GM12864 (cell line): ENCODE measurements at regions not wholly inside any gene's neighbourhood (a gene's known extent, or its start where the extent isn't known, plus 50 kb on each side); places are given as distances from the start of the nearest gene placed in this dataset.

ENCODE experiments used
- DNase-seq: peaks from one replicate; pipeline ENCODE4 v3.0.0-alpha.2; 2011; ENCODE audit warnings: low read depth
- H3K4me3 ChIP-seq: 2 replicates; pipeline ENCODE4 v1.5.1; 2011; ENCODE audit warnings: mild to moderate bottlenecking, low read depth, low read length, control low read depth
- CTCF ChIP-seq: IDR thresholded peaks from 2 replicates; pipeline ENCODE4 v1.5.1; 2011; ENCODE audit warnings: low read depth, mild to moderate bottlenecking, moderate library complexity, low read length, control low read depth, inconsistent platforms; ENCODE audit errors: missing control alignments

DNA sequence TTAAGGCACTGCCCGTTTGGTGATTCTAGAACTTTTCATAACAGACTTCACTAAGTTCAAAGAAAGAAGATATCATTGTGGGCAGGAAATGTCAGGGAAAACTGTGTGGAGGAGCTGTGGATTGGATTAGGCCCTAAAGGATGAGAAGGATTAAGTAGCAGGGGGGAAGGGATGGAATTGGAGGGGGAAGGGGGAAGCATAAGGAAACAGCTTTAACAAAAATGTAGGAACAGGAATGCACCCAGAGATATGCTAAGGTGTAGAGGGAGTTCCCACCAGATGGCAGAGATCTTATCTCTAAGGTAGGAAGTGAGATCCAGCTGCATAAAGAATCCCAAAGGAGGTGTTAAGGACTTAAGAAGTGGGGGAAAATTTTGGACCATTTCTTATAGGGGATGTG is 114.5 kb downstream of the LARP7 start:
- no peak overlapping the region for H3K4me3 ChIP-seq
- no peak for TF ChIP-seq CTCF
- DNase-seq = no peak

DNA sequence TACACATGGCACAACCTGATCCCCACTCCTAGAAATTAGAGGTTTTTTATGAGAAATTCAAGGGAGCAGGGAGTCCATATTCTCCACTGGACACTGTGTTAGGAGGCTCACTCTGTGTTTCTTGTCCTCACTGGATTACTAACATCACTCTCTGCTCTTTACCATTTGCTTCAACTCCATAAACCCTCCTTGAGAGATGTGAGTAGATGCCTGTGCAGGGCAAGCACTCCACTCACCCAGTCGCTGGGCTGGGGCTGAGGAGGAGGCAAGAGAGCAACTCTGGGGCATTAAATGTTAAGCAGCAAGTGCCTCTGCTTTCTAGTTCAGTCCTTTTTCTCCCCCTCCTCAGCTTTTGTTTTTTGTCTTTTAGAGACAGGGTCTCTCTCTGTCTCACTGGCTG is 115.1 kb downstream of the LARP7 start:
- TF ChIP-seq CTCF = no peak
- no peak overlapping the region for H3K4me3 ChIP-seq
- no peak for DNase-seq

DNA sequence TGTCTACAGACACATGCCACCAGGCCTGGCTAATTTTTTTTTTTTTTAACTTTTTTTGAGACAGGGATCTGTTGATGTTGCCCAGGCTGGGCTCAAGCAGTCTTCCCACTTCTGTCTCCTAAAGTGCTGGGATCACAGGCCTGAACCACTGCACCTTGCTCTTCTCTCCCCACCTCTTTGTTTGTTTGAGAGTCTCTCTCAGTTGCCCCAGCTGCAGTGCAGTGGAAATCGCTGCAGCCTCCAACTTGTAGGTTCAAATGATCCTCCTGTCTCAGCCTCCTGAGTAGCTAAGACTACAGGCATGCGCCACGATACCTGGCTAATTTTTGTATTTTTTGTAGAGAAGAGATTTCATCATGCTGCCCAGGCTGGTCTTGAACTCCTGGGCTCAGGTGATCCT is 115.6 kb downstream of the LARP7 start:
- no peak for DNase-seq
- H3K4me3 ChIP-seq = no peak overlapping the region
- no peak for TF ChIP-seq CTCF

DNA sequence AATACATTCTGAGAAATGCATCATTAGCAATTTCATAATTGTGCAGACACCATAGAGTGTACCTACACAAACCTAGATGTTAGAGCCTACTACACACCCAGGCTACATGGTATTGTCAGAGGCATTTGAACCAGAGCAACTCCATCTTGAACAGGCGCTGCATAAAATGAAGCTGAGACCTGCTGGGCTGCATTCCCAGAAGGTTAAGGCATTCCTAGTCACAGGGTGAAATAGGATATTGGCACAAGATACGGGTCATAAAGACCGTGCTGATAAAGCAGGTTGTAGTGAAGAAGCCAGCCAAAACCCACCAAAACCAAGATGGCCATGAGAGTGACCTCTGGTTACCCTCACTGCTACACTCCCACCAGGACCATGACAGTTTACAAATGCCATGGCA is 116.4 kb downstream of the LARP7 start:
- TF ChIP-seq CTCF = no peak
- H3K4me3 ChIP-seq = no peak overlapping the region
- DNase-seq = no peak

DNA sequence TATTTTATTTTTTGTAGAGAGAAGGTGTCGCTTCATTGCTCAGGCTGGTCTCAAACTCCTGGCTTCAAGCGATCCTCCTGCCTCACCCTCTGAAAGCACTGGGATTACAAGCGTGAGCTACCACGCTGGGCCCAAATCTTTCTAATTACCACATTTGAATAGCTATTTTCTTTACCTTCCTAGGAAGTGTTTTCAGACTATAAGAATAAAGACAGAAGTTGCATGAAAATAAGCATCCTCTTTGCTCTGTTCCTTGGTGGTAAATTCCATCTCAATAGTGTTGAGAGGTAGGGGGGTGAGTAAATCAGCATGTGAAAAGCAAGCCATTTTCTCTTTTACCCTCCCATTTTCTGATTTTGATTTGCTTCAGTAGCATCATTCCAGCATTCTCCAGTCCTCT is 122.4 kb downstream of the LARP7 start:
- DNase-seq = no peak
- H3K4me3 ChIP-seq = no peak overlapping the region
- no peak for TF ChIP-seq CTCF

DNA sequence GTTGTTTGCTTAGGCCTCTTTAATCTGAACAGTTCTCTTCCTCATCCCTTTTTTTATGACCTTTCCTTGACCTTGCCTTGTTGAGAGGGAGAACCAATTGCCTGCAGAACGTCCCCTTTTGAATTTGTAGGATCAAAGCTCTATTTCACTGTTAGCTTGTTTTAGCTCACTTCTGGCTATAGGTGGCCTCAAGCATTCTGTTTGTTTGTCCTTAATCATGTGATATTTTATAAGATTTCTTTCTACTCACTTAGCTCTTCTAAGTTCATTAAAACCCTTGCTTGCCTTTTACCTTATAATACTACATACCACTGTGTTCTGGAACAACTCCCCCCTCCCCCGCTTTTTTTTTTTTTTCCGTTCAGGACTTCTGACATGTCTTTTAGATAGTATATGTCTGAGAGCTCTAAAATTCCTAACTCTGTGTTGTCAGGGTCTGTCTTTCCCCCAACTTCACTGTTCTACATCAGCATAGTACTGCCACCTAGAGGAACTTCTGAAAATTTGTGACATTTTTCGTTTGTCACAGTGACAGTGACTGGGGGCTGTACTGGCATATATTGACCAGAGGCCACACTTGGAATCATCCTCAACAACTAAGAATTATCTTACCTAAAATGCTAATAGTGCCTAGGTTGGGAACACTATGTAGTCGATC is 128.5 kb downstream of the LARP7 start:
- peak; percentile 57 for TF ChIP-seq CTCF
- peak; percentile 10 for DNase-seq
- no peak overlapping the region for H3K4me3 ChIP-seq

DNA sequence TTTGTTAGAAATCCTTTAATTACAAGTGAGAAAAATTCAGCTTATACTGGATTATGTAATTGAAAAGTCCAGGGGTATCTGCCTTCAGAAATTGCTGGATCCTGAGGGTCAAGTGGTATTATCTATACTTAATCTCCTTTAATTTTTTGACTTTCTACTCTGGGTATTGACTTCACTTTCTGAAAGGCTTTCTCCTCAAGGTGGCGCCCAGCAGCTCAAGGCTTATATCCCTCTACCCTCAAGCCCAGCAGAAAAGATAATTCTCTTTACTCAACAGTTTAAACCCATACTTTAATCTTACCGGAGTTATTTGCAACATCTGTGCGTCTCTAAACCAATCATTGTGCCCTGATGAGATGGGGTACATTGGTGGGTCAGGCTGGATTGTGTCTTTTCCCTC is 129.5 kb downstream of the LARP7 start:
- TF ChIP-seq CTCF = peak; percentile 46
- no peak for DNase-seq
- no peak overlapping the region for H3K4me3 ChIP-seq
